GM18951 (cell line): ENCODE measurements at regions not wholly inside any gene's neighbourhood (a gene's known extent, or its start where the extent isn't known, plus 50 kb on each side); places are given as distances from the start of the nearest gene placed in this dataset.

Source experiments
- POLR2A ChIP-seq: IDR thresholded peaks from 4 replicates; pipeline ENCODE4 v1.6.1; 2011; ENCODE audit warnings: mild to moderate bottlenecking; ENCODE audit not compliant: insufficient read length, insufficient read depth; ENCODE audit errors: extremely low read depth
- in situ Hi-C: fragments of 300-500 bp; cut with MboI; formaldehyde crosslinking; loops from one replicate; pipeline ENCODE4 v1.12.0; 2022; ENCODE audit warnings: low sequenced_read_pairs, mixed read lengths, inconsistent platforms; ENCODE audit not compliant: unreplicated experiment

DNA sequence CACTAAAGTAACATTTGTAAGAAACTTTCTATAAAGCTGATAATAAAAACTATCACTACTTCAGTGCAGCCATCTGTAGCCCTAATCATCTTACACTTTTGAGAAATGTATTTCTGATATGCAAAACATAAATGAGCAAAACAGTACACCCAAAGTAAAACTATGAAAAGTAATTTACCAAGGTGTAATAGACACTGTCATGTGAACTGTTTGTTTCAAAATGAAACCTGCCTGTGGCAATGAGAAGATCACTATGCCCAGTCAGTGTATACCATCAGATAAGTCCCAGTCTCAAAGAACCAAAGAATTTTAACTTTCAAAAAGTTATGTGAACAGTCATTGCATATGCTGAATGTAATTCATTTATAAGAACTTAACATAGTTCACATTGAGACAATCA lies 398.1 kb downstream of the CDC14C start:
- TF ChIP-seq POLR2A = no peak
- in situ Hi-C loops = no loop called here

DNA sequence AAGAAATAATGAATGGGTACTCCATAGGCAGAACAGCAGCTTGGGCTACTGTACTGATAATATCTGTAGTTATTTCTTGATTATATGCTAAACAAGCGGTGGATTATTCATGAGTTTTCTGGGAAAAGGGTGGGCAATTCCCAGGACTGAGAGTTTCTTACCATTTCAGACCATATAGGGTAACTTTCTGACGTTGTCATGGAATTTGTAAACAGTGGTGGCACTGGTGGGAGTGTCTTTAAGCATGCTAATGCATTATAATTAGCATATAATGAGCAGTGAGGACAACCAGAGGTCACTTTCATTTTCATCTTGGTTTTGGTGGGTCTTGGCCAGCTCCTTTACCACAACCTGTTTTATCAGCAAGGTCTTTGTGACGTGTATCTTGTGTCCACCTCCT lies 399.7 kb downstream of the CDC14C start:
- in situ Hi-C loops = no loop called here
- no peak for TF ChIP-seq POLR2A

- in situ Hi-C loops = no loop called here
Measured at GRCh38 chr7:49324707-49325106, 400.4 kb downstream of the CDC14C start.

GRCh38 chr7:49325571-49325970 lies 401.2 kb downstream of the CDC14C start:
- no peak for TF ChIP-seq POLR2A
- in situ Hi-C loops = no loop called here

More at GRCh38 chr7:49324707-49325106, 400.4 kb downstream of the CDC14C start:
- no peak for TF ChIP-seq POLR2A

- no peak for TF ChIP-seq POLR2A
- in situ Hi-C loops = no loop called here
Measured at GRCh38 chr7:49327155-49327554, 402.8 kb downstream of the CDC14C start.

DNA sequence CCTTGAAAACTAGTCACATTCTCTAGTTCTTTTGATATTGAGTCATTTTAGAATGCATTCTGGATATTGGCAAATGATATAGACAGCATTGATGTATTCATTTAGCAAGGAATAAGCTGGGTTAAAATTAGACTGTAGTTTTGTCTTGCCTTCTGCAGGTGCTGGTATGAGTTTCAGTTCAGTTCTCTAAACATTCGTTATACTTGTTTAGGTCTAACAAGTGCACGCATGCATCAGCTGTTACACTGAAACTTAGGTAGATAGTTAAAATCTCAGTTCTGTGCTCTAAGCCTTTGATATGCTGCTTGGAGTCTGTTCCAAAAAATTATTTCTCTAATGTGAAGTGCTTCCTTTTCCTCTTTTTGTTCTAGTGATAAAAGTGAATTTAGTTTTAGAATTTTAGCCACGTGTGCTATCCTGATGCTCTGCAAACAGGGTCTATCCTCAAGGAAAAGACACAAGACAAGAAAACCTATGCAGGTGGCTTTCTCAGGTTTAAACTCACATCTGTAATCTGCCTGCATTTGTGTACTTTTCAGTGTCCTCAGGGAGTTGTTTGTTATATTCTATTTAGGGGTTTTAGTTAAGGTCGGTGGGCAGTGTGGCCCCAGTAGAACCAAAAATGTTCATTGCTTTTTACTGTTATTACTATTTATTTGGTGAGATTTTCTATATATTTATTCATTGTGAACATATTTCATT lies 409.0 kb downstream of the CDC14C start:
- no peak for TF ChIP-seq POLR2A
- in situ Hi-C loops = no loop called here

- TF ChIP-seq POLR2A = no peak
- in situ Hi-C loops = no loop called here
Measured at GRCh38 chr7:49341849-49342248, 417.5 kb downstream of the CDC14C start.

GRCh38 chr7:49344556-49344955 lies 420.2 kb downstream of the CDC14C start:
- TF ChIP-seq POLR2A = no peak
- in situ Hi-C loops = no loop called here

GRCh38 chr7:49346195-49346899 lies 422.0 kb downstream of the CDC14C start:
- in situ Hi-C loops = no loop called here
- TF ChIP-seq POLR2A = no peak

DNA sequence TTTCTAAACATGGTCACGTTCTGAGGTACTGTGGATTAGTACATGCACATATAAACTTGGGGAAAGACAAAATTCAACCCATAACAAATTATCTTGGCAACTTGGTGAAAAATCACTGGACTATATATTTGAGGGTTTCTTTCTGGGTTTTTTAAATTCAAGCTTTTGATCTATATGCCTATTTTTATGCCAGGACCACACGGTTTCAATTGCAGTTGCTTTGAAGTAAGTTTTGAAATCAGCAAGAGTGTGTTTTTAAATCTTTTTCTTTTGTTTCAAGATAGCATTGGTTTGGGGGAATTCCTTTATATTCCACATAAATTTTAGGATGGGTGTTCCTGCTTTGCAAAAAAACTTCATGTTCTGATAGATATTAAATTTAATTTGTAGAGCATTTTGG lies 406.4 kb upstream of the VWC2 start:
- TF ChIP-seq POLR2A = no peak
- in situ Hi-C loops = no loop called here

DNA sequence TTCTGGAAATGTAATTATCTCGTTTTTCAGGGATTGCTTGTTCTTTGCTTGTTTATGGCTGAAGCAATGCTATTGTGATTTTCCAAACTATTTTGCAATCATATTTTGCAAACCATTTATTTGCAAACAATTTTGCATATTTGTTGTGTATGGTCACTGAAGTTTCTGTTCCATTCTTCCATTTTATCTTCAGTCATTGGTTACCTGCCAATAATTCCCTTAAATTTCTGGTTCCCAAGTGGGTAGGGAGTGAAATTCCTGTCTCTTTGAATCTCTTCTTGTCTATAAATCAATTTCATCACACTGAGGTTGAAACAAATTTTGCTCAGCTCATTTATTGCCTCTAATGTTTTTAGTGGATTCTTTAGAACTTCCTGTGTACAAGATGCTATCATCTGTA lies 401.7 kb upstream of the VWC2 start:
- no peak for TF ChIP-seq POLR2A
- in situ Hi-C loops = no loop called here

DNA sequence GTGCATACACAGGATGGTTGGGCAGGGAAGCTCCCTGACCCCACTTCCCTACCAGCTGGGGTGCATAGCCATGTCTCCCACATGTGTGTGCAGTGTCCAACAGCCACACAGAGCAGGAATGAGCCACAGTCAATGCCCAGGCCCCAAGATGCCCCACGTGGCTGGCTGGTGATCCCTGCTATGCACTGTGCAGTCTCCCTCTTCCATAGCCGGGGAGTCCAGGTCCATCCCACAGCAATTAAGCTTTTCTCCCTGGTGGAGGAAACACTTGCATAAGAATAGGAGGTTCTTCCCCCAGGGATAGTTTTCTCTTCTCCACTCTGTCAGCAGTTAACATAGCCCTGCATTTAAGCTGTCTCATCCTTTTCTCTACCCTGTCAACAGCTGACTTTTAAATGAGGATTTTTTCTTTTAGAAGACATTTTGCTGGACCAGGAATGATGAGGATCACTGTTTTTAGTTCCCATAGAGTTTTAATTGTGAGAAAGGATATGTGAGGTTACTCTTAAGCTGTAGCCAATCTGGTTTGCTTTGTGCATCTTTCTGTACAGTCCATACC lies 396.5 kb upstream of the VWC2 start:
- in situ Hi-C loops = no loop called here
- TF ChIP-seq POLR2A = no peak

GRCh38 chr7:49386792-49387191 lies 386.6 kb upstream of the VWC2 start:
- no peak for TF ChIP-seq POLR2A
- in situ Hi-C loops = no loop called here

DNA sequence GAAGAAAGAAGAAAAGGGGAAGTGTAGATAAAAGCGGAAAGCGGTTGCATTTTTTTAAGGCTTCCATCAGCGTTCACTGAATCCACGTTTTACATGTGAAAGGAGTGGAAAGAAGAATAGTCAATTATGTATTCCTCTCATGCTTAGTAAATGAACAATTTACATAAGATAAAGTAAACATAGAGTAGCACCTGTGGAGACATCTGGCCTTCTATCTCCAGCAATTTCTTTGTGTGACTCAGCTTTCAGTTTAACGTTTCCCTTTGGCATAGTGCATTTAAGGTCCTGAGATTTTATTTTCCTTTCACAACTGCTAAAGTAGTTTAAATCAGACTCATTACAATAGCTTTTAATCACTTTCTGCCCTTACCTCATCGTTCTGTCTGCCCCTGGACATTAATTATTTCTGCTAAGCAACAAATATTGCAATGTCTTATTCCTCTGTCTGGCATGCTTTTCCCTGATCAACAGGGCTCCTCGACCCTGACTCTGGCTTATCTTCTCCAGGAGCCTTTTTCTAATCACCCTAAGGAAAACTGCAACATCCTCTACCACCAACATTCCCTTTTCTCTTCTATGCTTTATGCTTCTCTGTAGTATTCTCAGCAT lies 383.5 kb upstream of the VWC2 start:
- no peak for TF ChIP-seq POLR2A
- in situ Hi-C loops = no loop called here

- no peak for TF ChIP-seq POLR2A
- in situ Hi-C loops = no loop called here
Measured at GRCh38 chr7:49396229-49396628, 377.2 kb upstream of the VWC2 start.
